PC-9 (cell line): ENCODE measurements at regions not wholly inside any gene's neighbourhood (a gene's known extent, or its start where the extent isn't known, plus 50 kb on each side); places are given as distances from the start of the nearest gene placed in this dataset.
"Not testable (repeated sequence)": the region's sequence is repeated elsewhere in the genome, so short reads cannot be mapped to it uniquely, and the experiment has no call there.

ENCODE experiments used
- CTCF ChIP-seq: fragments of 200-600 bp; sonication (generic); conservative IDR thresholded peaks from 2 replicates; pipeline ENCODE4 v1.6.1; 2017; ENCODE audit warnings: mixed run types, antibody characterized with exemption, mild to moderate bottlenecking, moderate library complexity
- EZH2 ChIP-seq: fragments of 200-600 bp; sonication (generic); IDR thresholded peaks from 2 replicates; pipeline ENCODE4 v1.8.0; 2017; ENCODE audit warnings: antibody characterized with exemption, low read depth

GRCh38 chr12:96086190-96086589 is 50.8 kb upstream of the LTA4H start:
- TF ChIP-seq CTCF, EZH2: not testable (repeated sequence)
